ENCODE measurements at regions not wholly inside any gene's neighbourhood (a gene's known extent, or its start where the extent isn't known, plus 50 kb on each side); places are given as distances from the start of the nearest gene placed in this dataset.
"Not testable (repeated sequence)": the region's sequence is repeated elsewhere in the genome, so short reads cannot be mapped to it uniquely, and the experiment has no call there.

DNA sequence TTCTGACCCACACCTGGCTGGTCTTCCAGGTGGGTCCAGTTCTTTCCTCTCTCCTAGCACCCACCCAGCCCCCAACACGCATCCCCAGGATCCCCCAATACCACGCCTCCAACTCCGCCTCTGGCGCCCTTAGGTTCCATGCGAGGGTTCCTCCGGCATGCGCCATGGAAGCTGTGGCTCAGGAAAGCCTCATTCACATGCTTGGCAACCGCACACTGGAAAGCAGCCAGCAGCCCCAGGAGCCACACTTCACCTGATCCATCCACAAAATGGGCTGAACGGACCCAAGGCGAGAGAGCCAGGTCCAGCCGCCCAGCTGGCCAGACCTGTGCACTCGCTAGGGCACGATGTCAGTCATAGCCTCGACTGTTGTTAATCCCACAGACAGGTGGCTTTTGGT lies 161.2 kb downstream of the PSMG1 start:
- no peak for DNase-seq

DNA sequence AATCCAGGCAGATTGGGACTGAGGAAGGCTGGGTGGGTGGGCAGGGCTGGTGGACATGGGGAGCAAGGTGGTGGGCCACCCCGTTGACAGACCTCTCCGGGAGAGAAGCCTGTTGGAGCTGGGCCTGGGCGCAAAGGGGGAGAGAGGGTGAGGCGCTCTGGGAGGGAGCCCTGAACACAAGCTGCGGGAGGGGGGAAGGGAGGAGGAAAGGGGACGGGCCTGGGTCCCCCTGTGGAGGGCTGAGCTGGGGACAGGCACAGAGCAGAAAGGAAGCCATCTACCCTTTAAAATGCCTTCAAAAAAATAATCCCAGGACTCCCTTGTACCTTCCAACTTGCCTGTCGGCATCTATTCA lies 161.8 kb downstream of the PSMG1 start:
- no peak for DNase-seq

DNA sequence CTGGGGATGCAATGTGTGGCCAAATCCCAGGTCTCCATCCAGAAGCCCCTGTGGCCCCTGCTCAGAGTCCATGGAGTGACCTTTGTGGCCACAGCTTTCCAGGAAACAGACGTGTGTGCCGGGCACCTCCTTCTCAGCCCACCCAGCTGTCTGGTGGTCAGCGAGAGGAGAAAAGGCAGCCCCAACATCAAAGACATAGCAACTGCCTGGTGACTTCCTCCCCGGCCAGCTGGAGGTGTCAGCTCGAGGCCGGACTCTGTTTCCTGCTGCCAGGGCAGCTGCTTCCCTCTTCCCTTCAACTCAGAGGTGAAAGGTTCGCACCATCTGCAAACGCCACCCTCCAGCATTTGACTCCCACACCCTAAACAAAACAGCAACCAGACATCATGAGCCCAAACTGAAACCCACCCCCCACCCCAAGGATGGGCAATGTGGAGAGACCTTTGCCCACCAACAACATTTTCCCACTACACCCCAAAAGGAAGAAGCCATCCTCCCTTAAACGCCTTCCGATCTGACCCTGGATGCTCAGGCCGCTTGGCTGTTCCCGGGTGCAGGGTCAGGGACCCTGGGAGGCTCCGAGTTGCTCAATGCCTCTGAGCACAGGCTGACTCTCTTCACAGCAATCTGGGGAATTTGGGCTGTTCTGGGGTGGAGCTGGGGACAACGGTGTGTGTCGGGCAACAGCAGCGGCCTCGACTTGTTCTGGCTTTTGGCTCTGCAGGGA lies 162.3 kb downstream of the PSMG1 start:
- no peak for DNase-seq

DNA sequence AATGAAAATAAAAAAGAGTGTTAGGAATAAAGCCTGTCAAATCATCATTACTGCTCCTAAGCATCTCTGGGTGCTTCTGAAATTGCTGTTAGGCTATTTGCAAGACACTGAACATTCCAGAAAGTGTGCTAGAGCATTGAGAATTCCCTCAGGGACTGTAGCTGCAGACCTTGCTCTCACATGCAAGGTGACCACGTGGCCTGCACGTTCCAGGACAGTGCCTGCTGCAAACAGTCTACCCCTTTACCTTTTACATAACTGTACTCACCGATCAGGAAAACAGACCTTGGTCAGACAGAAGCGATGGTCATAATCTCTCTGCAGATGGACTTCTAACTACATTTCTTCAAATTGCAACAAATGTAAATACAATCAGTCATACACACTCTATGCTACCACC lies 164.5 kb downstream of the PSMG1 start:
- DNase-seq = no peak

DNA sequence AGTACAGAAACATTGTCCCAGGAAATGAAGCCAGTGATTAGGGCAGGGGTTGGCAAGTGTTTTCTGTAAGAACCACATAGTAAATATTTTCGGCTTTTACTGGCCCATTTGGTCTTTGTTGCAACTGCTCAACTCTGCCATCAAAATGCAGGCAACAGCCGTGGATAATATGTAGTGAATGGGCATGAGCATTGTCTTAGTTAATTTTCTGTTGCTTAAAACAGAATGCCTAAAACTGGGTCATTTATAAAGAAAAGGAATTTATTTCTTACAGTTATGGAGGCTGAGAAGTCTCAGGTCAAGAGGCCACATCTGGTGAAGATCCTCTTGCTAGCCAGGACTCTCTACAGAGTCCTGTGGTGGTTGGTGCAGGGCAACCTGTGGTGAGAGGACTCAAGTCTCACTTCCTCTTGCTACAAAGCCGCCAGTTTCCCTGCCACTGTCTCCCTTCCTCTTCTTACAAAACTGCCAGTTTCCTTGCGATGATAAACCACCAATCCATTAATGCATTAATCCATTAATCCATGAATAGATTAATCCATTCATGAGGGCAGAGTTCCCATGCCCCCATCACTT lies 166.4 kb downstream of the PSMG1 start:
- DNase-seq = no peak

DNA sequence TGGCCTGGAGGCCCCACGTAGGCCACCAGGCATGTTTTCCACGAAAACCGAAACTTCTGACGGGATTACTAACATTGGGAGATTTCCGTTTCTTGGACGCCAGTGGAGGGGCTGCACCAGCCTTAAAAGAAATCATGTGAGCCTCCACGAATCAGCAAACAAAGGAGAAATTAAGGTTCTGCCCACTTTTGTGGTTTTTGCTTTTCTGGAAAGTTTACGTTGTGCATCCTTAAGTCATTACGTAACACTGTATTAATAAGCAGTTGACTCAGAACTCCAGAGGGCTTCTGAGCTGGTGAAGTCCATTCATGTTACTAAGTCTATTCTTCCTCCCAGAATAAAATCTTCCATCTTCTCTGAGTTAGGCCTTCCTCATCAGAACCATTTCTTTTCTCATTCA lies 168.5 kb downstream of the PSMG1 start:
- no peak for DNase-seq

DNA sequence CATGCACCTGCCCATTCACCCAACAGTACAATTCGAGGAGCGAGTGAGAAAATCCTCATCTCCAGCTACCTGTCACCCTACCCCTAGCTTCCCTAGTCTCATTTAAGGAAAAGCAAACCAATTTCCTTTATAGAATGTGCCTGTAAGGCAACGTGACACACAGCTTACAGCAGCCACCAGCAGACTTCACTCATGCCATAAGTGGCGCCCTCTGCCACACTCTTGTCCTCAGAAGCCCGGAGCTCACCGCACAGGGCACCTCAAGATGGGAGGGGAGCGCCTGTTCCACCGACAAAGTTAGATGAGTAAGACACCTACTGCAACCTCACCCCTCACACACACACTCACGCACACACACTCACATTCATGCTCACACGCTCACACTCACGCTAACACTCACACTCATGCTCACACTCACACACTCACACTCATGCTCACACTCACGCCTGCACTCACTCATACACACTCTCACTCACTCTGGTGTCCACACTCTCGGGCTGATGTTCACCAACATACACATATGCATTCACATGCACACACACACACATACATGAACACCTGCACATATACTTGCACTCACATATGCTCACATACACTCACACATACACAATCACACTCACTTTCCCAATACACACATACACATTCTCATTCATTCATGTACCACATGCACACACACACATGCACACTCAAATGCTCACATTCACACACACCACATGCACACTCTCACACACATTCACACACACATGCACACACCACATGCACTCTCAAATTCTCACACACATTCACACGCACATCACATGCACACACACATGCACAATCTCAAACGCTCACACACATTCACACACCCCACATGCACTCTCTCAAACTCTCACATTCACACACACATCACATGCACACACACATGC lies 170.7 kb downstream of the PSMG1 start:
- no peak for DNase-seq

DNA sequence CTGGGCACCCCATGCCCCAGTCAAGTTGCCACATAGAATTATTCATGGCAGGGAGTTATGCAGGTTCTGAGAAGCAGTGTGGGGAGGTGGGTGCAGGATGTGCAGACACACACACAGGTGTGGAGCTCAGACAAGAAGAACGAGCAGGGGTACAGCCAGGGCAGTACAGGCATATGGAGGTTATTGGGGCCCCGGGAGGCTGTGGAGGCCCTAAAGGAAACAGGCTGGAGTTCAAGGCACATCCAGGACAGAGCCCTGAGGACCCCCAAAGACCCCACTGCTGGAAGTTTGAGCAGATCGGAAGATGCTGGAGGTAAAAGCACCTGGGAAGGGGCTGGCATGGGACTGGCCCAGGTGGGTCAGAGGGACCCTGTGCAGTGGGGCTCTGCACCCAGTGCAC lies 171.3 kb downstream of the PSMG1 start:
- no peak for DNase-seq

DNA sequence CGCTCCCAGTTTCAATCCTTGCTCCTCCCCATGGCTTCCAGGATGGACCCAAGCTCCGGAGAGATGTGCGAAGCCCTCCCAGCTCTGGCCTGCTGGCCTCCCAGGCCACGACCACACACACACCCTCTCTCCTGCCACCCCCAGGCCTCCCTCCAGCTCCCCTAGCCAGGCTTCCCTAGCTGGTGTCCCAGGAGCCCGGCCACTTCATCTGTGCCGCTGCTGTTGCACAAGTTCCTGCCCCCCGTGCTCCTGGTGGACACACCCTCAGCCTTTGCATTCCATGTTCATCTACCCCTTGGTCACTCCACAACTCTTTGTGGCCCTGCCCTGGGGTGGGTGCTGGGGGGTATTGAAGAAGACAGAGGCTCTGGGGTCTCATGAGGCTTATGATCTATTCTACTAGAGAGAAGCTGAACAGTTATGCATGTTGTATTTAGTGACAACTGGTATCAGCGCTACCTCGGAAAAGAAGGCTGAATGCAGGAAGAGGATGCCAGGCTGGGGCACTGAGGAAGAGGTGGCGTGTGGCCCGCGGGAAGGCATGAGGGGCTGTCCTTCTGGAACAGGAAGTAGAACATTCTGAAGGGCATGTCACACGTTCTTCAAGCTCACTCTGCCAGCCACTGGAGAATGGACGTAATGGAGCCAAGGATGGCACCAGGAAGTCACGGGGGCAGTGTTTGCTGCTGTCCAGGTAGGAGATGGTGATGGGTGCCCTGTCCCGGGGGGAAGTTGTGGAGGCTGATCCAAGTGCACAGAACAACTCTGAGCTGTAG lies 172.4 kb downstream of the PSMG1 start:
- DNase-seq = no peak

DNA sequence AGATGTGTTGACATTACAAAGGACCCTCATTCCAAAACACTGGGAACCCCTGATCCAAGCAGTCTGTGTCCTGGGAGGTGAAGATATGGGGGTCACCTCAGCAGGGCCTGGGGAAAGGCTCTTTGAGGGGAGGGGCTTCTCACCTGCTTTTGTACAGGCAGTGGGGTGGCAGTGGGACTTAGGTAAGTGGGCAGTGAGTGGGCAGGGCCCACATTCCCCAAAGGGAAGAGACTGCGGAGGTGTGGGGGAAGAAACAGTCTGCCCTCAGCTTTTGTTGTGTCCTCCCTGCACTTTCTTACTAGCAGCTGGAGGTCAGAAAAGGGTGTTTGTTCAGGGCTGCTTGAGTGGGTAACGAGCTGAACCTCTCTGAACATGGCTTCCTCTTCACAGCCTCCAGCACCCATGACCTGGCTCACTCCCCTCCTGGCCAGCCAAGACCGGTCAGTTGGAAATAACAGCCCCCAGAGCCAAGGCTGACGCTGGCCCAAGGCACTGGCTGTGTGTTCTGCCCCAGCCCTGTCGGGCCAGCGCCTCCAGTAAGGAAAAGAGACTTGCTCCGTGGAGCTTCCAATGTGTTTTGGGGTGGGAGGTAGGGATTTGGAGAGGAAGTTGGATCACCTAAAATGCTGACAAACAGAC lies 173.5 kb downstream of the PSMG1 start:
- no peak for DNase-seq

DNA sequence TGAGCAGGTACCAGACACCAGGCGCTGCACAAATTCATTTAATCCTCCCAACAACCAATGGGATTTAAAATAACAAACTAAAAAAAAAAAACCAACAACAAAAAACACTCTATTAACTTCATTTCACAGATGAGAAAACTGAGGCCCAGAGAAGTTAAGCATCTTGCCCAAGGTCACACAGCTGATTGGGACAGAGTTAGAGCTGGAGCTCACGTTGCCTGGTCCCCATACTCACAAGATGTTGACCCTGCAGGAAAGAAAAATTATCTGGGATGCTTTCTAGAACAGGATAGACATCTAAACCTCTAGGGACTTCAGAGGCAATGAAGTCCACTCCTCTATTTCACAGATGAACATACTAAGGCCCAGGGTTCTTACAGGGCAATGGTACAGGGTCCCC lies 175.3 kb downstream of the PSMG1 start:
- no peak for DNase-seq

DNA sequence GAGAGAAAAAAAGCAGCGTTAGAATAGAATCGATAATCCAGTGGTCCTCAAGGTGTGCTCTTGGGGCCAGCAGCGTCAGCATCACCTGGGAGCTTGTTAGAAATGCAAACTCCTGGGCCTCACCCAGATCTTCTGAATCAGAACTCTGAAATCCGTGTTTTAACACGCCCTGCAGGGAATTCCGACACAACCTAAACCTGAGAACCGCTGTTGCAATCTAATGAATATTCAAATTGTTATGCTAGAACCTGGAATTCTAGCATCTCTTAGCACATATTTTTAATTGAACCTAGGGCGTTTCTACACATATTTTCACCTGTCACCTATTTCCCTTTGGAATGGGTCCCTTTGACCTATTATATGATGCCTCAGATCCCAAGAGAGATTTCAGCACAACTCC lies 175.7 kb downstream of the PSMG1 start:
- DNase-seq = no peak

DNA sequence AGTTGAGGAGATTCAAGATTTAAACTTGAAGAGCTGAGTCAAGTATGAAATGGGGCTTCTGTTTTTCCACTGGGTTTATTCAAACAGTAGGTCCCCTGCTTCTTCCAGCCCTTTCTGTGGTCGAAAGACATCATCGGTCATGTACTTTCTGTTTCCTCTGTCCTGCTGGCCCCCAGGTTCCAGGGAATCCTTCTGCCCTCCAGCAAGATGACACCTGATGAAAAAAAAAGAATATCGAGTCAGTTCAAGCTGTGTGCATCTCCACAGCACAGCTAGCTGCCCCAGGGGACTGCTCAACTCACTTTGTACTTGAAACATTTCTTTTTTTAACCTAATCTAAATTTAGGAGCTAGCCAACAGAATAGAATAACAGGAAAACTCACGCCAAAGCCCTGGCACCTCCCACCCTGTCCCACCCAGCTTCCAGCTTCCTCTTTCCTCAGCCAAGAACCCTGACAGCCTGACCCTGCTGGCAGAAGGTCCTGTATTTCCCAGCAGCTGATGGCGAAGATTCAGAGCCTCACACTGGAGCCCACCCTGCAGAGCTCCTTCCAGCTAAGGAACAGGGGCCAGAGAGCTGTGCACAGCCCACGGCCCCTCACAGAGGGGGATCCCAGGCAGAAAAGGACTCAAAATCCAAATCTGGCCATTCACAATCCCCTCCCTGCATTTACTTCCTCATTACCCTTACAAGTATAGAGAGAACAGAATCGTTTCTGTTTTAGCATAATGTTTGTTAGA lies 176.5 kb downstream of the PSMG1 start:
- no peak for DNase-seq

DNA sequence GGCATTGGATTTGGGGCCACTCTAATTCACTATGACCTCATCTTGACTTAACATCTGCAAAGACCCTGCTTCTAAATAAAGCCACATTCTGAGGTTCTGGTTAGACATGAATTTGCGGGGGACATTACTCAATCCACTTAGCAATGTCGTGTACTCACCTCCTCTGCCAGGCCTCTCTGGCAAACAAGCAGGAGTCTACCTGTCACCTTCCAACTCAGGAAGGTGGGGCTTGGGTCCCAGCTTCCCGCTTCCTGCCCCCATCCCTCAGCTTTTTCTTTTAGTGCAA lies 177.8 kb downstream of the PSMG1 start:
- DNase-seq = no peak

DNA sequence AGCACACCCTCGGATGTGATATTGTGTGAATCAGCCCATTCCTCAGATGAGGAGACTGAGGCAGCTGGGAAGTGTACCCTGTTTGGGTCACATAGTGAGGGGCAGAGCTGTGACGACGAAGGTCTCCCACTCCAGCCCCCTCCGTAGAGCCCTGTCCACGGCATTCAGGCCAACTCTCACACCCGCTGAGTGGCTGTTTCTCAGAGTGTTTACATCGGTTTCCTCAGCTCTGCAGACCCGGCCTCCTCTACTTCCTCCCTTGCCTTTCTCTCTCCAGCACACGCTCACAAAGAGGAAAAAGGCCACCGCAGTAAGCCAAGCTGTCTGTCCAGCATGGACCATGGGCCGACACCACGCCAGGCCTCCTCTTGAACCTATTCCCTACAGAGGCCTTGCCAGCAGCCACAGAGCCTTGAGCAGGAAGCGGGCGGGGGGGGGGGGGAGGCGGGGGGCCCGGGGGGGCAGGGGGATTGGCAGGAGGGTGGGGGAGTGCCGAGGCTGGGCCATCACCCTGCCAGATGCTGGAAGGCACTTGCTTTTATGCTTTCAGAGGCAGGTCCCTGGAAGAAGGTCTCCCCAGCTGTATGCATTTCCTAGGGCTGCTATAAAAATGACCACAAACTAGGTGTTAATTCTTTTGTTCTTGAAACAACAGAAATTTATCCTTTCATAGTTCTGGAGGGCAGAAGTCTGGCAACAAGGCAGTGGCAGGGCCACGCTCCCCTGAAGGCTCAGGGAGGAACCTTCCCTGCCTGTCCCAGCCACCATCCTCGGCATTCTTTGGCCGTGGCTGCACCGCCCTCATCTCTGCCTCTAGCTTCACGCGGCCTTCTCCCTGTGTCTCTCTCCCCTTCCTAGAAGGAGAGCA lies 178.4 kb downstream of the PSMG1 start:
- DNase-seq = no peak

DNA sequence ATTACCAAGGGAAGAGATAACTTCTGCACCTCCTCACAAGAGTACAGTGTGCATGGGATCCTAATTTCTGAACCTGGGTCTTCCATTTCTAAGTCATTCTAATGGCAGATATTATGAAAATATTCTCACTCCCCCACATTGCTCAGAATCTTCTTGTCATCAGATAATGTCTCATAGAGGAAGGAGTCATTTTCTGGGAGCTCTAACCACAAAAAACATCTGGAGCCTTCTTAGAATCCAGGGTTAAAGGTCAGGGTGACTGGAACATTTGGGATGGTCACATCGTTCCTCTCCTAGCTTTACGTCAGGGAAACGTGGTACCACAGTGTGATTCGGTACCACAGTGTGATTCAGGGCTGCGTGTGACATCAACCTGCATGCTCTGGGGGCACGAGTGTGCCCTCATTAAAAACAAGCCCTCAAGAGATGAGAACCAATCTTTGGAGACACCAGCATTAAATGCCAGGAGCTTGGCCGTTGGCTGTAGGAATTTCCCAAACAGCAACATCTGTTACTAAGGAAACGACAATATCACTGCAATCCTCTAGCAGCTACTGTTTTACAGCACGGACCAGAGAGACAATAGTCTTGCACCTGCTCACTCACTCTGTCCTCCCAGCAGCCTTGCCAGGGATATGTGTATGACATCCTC lies 179.1 kb downstream of the PSMG1 start:
- DNase-seq = no peak

DNA sequence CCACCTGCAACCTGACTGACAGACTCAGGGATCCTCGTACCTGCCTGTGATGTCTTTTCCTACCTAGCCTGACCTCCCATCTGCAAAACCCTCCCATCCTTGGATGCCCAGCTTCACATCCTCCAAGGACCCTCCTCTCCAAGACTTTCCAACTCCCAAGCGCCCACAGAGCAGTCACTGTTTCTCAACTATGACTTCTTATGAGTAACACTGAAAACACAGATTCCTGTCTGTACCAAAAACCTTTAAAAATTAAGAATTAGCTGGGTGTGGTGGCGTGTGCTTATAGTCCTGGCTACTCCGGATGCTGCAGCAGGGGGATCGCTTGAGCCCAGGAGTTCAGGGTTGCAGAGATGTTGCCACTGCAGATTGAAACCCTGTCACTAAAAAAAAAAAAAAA lies 181.9 kb downstream of the PSMG1 start:
- no peak for DNase-seq

DNA sequence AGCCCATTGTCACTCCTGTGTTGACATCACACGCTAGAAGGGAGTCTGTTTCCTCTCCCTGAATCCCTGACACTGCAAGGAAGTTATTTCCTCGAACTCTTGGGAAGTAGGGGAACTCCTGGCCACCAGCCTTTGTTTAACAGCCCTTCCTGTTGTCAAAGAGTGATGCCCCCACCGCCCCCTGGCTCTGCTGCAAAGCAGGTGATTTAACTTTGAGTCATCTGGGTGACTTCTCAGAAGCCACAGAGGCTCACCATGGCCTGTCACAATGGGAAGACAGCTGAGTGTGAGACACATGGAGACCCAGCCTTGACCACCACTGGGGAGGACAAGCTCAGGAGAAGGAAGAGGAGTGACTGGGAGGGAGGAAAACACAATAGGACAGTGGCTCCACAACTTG lies 182.8 kb downstream of the PSMG1 start:
- DNase-seq = no peak

DNA sequence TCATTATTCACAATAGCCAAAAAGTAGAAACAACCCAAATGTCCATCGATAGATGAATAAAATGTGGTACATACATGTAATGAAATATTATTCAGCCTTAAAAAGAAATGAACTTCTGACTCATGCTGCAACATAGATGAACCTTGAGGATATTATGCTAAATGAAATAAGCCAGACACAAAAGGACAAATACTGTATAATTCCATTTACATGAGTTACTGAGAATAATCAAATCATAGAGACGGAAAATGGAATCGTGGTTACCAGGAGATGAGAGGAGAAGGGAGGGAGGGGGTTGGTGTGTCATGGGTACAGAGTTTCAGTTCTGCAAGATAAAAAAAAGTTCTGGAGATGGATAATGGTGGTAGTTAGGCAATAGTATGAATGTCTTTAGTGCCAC lies 184.1 kb downstream of the PSMG1 start:
- DNase-seq = no peak

DNA sequence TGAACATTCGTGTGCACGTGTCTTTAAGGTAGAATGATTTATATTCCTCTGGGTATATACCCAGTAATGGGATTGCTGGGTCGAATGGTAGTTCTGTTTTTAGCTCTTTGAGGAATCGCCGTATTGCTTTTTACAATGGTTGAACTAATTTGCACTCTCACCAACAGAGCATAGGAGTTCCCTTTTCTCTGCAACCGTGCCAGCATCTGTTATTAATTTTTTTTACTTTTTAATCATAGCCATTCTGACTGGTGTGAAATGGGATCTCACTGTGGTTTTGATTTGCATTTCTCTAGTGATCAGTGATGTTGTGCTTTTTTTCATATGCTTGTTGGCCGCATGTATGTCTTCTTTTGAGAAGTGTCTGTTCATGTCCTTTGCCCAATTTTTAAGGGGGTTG lies 185.0 kb downstream of the PSMG1 start:
- DNase-seq = not testable (repeated sequence)

DNA sequence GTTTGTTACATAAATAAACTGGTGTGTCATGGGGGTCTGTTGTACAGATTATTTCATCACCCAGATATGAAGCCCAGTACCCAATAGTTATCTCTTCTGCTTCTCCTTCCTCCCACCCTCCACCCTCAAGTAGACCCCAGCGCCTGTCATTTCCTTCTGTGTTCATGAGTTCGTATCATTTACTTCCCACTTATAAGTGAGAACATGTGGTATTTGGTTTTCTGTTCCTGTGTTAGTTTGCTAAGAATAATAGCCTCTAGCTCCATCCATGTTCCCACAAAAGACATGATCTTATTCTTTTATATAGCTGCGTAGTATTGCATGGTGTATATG lies 185.4 kb downstream of the PSMG1 start:
- not testable (repeated sequence) for DNase-seq

All from activated CD8-positive, alpha-beta memory T cell treated with anti-CD3 and anti-CD28 coated beads, Interleukin-2, amount 50 U/mL, for 48 hours (primary cell).